NCI-H748 (cell line): ENCODE measurements at regions not wholly inside any gene's neighbourhood (a gene's known extent, or its start where the extent isn't known, plus 50 kb on each side); places are given as distances from the start of the nearest gene placed in this dataset.

Experiments used
- DNase-seq: peaks from one replicate; lab custom pipeline; 2025; ENCODE audit not compliant: unreplicated experiment; lab: John Stamatoyannopoulos, UW

DNA sequence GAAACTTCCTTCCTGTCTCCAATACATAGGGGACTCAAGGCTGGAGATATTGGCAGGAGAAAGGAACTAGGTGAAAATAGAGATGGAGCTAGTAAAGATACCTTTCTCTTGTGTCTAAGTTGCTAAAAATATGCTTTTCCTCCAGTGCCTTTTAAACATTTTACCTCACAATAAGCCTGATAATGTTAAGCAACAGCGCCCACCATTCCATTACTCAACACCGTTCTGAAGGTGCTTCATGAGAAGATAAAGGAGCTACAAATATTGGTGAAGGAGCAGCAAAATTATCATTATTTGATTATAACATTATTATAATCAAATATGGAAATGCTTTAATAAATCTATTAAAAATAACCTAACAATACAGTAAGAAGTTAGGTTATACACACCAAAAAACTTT is 83.6 kb upstream of the BARX2 start:
- no peak for DNase-seq

DNA sequence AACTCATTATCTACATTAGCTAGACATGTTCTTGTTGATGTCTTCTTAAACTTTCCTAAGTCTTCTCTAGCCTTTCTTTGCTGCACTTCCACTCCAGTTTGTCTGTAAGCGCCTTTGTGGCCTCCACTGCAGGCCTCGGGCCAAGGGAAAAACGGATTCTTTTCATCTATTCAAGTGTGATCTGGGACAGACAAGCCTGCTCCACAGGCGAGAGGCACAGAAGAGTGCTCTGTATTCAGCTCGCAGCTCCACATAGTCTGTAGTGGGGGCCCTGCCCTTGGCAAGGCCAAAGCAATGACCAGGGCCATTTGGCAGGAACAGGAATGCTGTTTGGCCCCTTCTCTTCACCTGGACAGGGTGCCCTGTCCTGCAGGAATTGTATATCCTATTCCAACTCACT is 84.1 kb upstream of the BARX2 start:
- DNase-seq: no peak

- no peak for DNase-seq
Observed at GRCh38 chr11:129290966-129291365, 84.7 kb upstream of the BARX2 start.

- no peak for DNase-seq
Observed at GRCh38 chr11:129289350-129290040, 86.2 kb upstream of the BARX2 start.

GRCh38 chr11:129287920-129288319 is 87.7 kb upstream of the BARX2 start:
- DNase-seq: no peak

- peak; percentile 95 for DNase-seq
Observed at GRCh38 chr11:129286813-129287212, 88.8 kb upstream of the BARX2 start.

- peak; percentile 31 for DNase-seq
Observed at GRCh38 chr11:129285402-129285786, 90.3 kb upstream of the BARX2 start.

- DNase-seq: peak; percentile 52
Observed at GRCh38 chr11:129283141-129283540, 91.0 kb upstream of the ARHGAP32 start.

GRCh38 chr11:129282634-129283033 is 90.5 kb upstream of the ARHGAP32 start:
- DNase-seq: no peak

GRCh38 chr11:129281471-129282415 is 89.6 kb upstream of the ARHGAP32 start:
- DNase-seq: no peak

GRCh38 chr11:129280027-129280811 is 88.1 kb upstream of the ARHGAP32 start:
- peak; percentile 46 for DNase-seq

DNA sequence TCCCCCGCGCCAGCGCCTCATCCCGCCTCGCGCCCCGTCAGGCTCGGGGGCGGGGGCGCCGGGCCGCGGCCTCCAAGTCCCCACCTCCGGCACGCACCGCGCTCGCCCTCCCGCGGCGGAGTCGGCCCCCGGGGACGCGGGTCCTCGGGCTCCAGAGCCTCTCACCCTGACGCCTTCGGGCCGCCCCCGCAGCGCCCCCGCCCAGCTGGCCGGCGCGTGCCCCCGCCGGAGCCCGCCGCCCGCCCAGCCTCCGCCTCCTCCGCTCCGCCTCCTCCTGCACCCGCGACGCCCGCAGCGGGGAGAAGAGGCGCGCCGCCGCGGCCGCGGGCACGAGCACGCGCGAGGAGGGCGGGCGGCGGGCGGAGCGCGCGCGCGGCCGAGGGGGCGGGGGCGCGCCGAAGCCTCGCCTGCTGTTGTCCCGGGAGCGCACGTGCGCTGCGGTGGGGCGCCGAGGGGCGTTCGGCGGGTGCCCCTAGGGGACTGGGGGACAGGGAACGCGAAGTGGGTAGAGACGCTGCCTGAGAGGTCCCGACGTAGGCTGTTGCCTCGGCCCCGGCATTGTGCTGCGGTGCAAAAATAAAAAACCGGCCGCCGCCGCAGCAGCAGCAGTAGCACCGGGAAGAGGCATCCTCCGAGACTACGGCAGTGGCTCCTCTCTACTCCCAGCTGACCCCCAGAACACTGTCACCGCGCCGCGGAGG is 87.4 kb upstream of the ARHGAP32 start:
- peak; percentile 85 for DNase-seq

- peak; percentile 39 for DNase-seq
Observed at GRCh38 chr11:129278586-129279319, 86.6 kb upstream of the ARHGAP32 start.

GRCh38 chr11:129277198-129277843 is 85.2 kb upstream of the ARHGAP32 start:
- peak; percentile 7 for DNase-seq

DNA sequence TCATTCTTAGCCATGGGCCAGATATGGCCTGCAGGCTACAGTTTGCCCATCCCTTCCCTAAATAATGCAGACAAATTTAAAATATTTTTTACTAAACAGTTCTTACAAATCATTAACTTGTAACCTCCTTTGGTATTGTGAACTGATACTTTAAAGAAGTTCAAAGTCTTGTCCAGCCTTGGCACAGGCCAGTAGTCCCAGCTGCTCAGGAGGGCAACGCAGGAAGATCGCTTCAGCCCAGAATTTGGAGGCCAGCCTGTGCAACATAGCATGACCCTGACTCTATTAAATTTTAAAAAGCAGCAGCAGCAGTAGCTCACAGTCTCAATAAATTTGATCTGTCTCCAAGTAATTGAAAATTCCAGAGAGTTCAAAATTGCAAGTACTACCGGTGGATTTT is 83.7 kb upstream of the ARHGAP32 start:
- no peak for DNase-seq

DNA sequence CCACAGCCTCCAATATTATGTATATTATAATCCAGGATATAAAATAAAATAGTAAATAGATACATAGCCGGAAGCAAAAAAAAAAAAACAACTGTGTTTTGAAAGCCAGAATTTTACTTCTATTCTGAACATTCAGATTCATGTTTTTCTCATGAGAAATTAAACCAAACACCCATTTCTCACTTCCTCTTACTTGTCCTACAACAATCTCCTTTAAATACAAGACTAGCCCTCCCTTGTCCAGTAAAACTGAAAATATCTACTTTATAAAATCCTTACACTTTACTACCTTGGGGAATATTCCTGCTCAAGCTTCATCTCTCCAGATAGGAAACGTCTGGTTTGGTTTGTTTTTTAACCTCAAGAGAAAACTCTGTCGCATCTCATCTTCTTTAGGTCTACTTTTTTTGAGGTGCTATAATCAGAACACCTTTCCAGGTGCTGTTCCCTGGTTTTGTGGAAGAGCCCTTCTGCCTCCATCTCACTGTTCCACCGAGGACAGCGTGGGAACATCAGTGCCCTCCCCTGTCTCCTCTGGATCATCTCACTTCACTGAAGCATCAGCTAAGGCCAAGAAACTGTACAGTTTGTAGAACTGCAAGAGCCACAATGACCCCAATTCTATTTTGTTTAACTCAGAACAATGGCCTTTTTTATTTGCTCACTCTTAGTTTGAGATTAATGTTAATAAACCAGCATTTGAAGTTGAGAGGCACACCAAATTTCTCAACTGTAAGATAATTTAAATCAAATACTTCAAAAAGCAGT is 82.0 kb upstream of the ARHGAP32 start:
- DNase-seq: no peak

DNA sequence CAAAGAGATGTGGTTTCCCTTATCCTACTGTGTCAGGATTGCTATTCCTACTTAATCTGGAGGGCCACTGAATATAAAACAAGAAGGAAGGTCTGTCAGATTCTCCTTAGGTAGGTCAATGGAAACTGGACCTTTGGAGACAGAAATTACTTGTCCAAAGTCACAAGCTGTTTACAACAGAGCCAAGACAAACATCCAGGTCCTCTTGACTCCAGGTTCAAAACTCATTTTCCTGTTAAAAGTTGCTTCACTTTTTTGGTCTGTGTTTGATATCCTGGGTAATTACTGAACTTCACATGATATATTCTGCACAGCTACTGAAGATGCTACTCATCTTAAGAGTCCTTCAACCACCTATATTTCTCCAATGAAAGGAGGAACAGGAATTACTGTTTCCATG is 81.2 kb upstream of the ARHGAP32 start:
- DNase-seq: no peak

DNA sequence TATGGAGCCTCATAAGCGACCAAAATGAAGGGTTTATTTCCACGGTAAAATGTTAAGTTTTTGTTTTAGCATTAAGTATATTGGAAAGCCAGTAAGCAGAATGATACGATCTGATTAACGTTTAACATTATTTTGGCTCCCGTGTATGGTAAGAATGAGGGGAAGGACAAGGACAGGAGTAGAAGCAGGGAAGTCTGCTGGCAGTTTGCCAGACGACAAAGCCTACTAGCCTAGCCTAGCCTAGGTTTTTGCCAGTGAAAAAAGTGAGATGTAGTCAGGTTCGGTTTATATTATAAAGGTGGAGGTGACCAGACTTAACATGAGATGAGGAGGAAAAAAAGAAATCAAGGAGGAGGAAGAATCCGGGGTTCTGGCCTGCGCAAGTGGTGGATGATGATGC is 78.9 kb upstream of the ARHGAP32 start:
- no peak for DNase-seq

- DNase-seq: no peak
Observed at GRCh38 chr11:129270446-129270845, 78.3 kb upstream of the ARHGAP32 start.
